PC-3 (cell line): ENCODE measurements at regions not wholly inside any gene's neighbourhood (a gene's known extent, or its start where the extent isn't known, plus 50 kb on each side); places are given as distances from the start of the nearest gene placed in this dataset.

ENCODE experiments used
- ATAC-seq: fragments of 200-7000 bp; cut with Tn5 transposase; 2 replicates; pipeline ENCODE4 v1.9.1; 2020; ENCODE audit warnings: mild to moderate bottlenecking, moderate library complexity
- BruUV-seq: library from RNA; stranded (reverse); fragments of 400-500 nt; replicated peaks from 2 replicates; lab custom pipeline; 2021; lab: Mats Ljungman, UMichigan
- CTCF ChIA-PET: fragments of 300-600 bp; sonication (Branson Sonifier 250); formaldehyde crosslinking; loops from one replicate; lab custom pipeline; 2022; ENCODE audit warnings: antibody characterized with exemption; lab: Charles Lee
- POLR2A ChIA-PET: fragments of 300-600 bp; sonication (Branson Sonifier 250); formaldehyde crosslinking; loops from one replicate; lab custom pipeline; 2022; ENCODE audit warnings: antibody characterized with exemption; ENCODE audit not compliant: unreplicated experiment; lab: Charles Lee
- DNase-seq: peaks from one replicate; pipeline ENCODE4 v3.0.0-alpha.2; 2015
- H2AFZ ChIP-seq: fragments of 300-600 bp; sonication (generic); 2 replicates; pipeline ENCODE4 v1.6.0; 2016; ENCODE audit warnings: antibody characterized with exemption, low read length
- H3F3A ChIP-seq: fragments of 300-600 bp; sonication (generic); one replicate; pipeline ENCODE4 v1.6.0; 2017; ENCODE audit warnings: antibody characterized with exemption, low read length, control low read depth, mild to moderate bottlenecking; ENCODE audit not compliant: unreplicated experiment
- H3K27ac ChIP-seq: fragments of 300-600 bp; sonication (generic); 2 replicates; pipeline ENCODE4 v1.5.1; 2016; ENCODE audit warnings: mild to moderate bottlenecking, low read length
- H3K27me3 ChIP-seq: fragments of 300-600 bp; sonication (generic); 2 replicates; pipeline ENCODE4 v1.6.1; 2016; ENCODE audit warnings: low read length, mixed read lengths
- H3K36me3 ChIP-seq: fragments of 300-600 bp; sonication (generic); 2 replicates; pipeline ENCODE4 v1.6.1; 2016; ENCODE audit warnings: low read depth, mixed run types, low read length, mixed read lengths
- H3K4me1 ChIP-seq: fragments of 300-600 bp; sonication (generic); 2 replicates; pipeline ENCODE4 v1.5.1; 2016; ENCODE audit warnings: low read length; ENCODE audit not compliant: insufficient read depth
- H3K4me2 ChIP-seq: fragments of 300-600 bp; sonication (generic); 2 replicates; pipeline ENCODE4 v1.6.0; 2016; ENCODE audit warnings: low read length
- H3K4me3 ChIP-seq: fragments of 300-600 bp; sonication (generic); 2 replicates; pipeline ENCODE4 v1.5.1; 2016; ENCODE audit warnings: mild to moderate bottlenecking, low read length, mixed read lengths
- H3K79me2 ChIP-seq: fragments of 300-600 bp; sonication (generic); 2 replicates; pipeline ENCODE4 v1.6.1; 2017; ENCODE audit warnings: low read length, mixed read lengths
- H3K9ac ChIP-seq: fragments of 300-600 bp; sonication (generic); 2 replicates; pipeline ENCODE4 v1.6.0; 2016; ENCODE audit warnings: mild to moderate bottlenecking, low read length
- H3K9me2 ChIP-seq: fragments of 300-600 bp; sonication (generic); replicated peaks from 2 replicates; pipeline ENCODE4 v1.6.1; 2016; ENCODE audit warnings: mixed run types, low read length, mixed read lengths
- H3K9me3 ChIP-seq: fragments of 300-600 bp; sonication (generic); 2 replicates; pipeline ENCODE4 v1.6.1; 2016; ENCODE audit warnings: low read length, mixed read lengths
- H4K20me1 ChIP-seq: fragments of 300-600 bp; sonication (generic); 2 replicates; pipeline ENCODE4 v1.6.1; 2016; ENCODE audit warnings: low read length, mixed read lengths
- CTCF ChIP-seq: fragments of 300-600 bp; sonication (generic); conservative IDR thresholded peaks from 2 replicates; pipeline ENCODE4 v1.5.1; 2017; ENCODE audit warnings: antibody characterized with exemption, low read depth, mild to moderate bottlenecking, low read length
- EZH2 ChIP-seq: fragments of 300-600 bp; sonication (generic); IDR thresholded peaks from one replicate; pipeline ENCODE4 v1.6.1; 2017; ENCODE audit warnings: antibody characterized with exemption, mild to moderate bottlenecking, low read length; ENCODE audit not compliant: unreplicated experiment
- EZH2phosphoT487 ChIP-seq: fragments of 300-600 bp; sonication (generic); IDR thresholded peaks from 2 replicates; pipeline ENCODE4 v1.6.1; 2018; ENCODE audit warnings: mild to moderate bottlenecking, antibody characterized with exemption, low read length, borderline replicate concordance
- intact Hi-C: fragments of 100-400 bp; cut with micrococcal nuclease; formaldehyde crosslinking; loops from 2 replicates; pipeline ENCODE4 v1.9.0; 2023

GRCh38 chr20:20939006-20939405, 167.2 kb downstream of the LINC00237 start:
- no peak overlapping the region for H3K4me2 ChIP-seq
- no peak overlapping the region for H3K9ac ChIP-seq
- no peaks in the 10 kb centered on the region for H3K4me1 ChIP-seq
- no peaks in the 10 kb centered on the region for H3K9me3 ChIP-seq
- H3K79me2 ChIP-seq, result no peaks in the 10 kb centered on the region
- H3K9me2 ChIP-seq, result no peaks in the 10 kb centered on the region
- H3K4me3 ChIP-seq, result no peak overlapping the region
- H2AFZ ChIP-seq, result no peak overlapping the region
- CTCF ChIA-PET, result no interaction called here
- no peaks in the 10 kb centered on the region for H3F3A ChIP-seq
- ATAC-seq, result no peak
- H3K27ac ChIP-seq, result no peak overlapping the region
- peaks cover 34% of the 10 kb centered on the region for H3K27me3 ChIP-seq
- POLR2A ChIA-PET, result no interaction called here
- BruUV-seq, result no TSS peak
- no peaks in the 10 kb centered on the region for H4K20me1 ChIP-seq
- intact Hi-C loops, result no loop called here
- DNase-seq, result no peak
- no peak for TF ChIP-seq CTCF
- H3K36me3 ChIP-seq, result no peaks in the 10 kb centered on the region

GRCh38 chr20:20938599-20938998, 167.6 kb downstream of the LINC00237 start:
- CTCF ChIA-PET, result no interaction called here

GRCh38 chr20:20938131-20938530, 168.0 kb downstream of the LINC00237 start:
- Histone ChIP-seq H3K9ac (no peak overlapping the region), H2AFZ (no peak overlapping the region), H3K4me3 (no peak overlapping the region), H3K27me3 (peaks cover 43% of the 10 kb centered on the region), H3K4me2 (no peak overlapping the region), H3K9me2 (no peaks in the 10 kb centered on the region), H3F3A (no peaks in the 10 kb centered on the region), H3K4me1 (no peaks in the 10 kb centered on the region), H4K20me1 (no peaks in the 10 kb centered on the region), H3K9me3 (no peaks in the 10 kb centered on the region), H3K27ac (no peak overlapping the region), H3K36me3 (no peaks in the 10 kb centered on the region), H3K79me2 (no peaks in the 10 kb centered on the region)
- intact Hi-C loops, result no loop called here
- CTCF ChIA-PET, result no interaction called here
- POLR2A ChIA-PET, result no interaction called here
- BruUV-seq, result no TSS peak
- ATAC-seq, result no peak
- no peak for DNase-seq
- TF ChIP-seq EZH2 (no peak), CTCF (no peak), EZH2phosphoT487 (no peak)

More at GRCh38 chr20:20938599-20938998, 167.6 kb downstream of the LINC00237 start:
- no peak for TF ChIP-seq EZH2phosphoT487
- no peak for TF ChIP-seq EZH2
- no peak for TF ChIP-seq CTCF
- Histone ChIP-seq H3F3A (no peaks in the 10 kb centered on the region), H3K4me3 (no peak overlapping the region), H3K79me2 (no peaks in the 10 kb centered on the region), H3K27ac (no peak overlapping the region), H3K4me1 (no peaks in the 10 kb centered on the region), H3K36me3 (no peaks in the 10 kb centered on the region), H3K9me2 (no peaks in the 10 kb centered on the region), H3K9me3 (no peaks in the 10 kb centered on the region), H4K20me1 (no peaks in the 10 kb centered on the region), H3K27me3 (peaks cover 38% of the 10 kb centered on the region), H2AFZ (no peak overlapping the region), H3K4me2 (no peak overlapping the region), H3K9ac (no peak overlapping the region)
- ATAC-seq (no peak), DNase-seq (no peak)
- no TSS peak for BruUV-seq
- POLR2A ChIA-PET, result no interaction called here
- intact Hi-C loops, result no loop called here
